Upper lobe of left lung (tissue), 4 donors: ENCODE measurements at regions not wholly inside any gene's neighbourhood (a gene's known extent, or its start where the extent isn't known, plus 50 kb on each side); places are given as distances from the start of the nearest gene placed in this dataset.

ENCODE experiments used
- POLR2A ChIP-seq, 4 donors: fragments of 450-650 bp; IDR thresholded peaks; one replicate each; pipeline ENCODE4 v1.5.1; 2016 to 2017; ENCODE audit warnings: antibody characterized with exemption in 4 of 4, mild to moderate bottlenecking in 2 of 4
- TF ChIP-seq, protein P1 (sequence below), 6 experiments: fragments of 450-650 bp in 4 of 6; fragments of 200-600 bp in 2 of 6; sonication (generic) in 2 of 6; IDR thresholded peaks; one replicate each; pipeline ENCODE4 v1.5.1; 2016 to 2019; ENCODE audit warnings: antibody characterized with exemption in 6 of 6

DNA sequence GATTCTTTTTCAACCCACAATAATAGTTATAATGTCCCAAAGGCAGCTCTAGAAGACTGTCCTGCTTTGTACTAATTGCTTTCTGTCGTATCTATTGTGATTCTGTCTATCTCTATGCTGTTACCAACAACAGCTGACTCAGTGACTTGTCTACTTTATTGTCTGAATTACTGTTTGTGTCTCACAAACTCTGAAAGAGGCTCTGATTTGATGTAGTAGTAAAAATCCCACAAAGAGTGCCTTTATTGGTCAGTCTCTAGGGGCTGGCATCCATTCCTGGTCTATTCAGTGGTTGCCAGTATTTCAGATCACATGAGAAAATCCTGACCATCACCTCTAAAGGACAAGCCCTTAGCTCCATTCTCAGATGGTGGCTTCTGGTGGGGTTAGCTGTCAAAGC is 254.2 kb downstream of the NSUN3 start:
- TF ChIP-seq, protein P1, sequence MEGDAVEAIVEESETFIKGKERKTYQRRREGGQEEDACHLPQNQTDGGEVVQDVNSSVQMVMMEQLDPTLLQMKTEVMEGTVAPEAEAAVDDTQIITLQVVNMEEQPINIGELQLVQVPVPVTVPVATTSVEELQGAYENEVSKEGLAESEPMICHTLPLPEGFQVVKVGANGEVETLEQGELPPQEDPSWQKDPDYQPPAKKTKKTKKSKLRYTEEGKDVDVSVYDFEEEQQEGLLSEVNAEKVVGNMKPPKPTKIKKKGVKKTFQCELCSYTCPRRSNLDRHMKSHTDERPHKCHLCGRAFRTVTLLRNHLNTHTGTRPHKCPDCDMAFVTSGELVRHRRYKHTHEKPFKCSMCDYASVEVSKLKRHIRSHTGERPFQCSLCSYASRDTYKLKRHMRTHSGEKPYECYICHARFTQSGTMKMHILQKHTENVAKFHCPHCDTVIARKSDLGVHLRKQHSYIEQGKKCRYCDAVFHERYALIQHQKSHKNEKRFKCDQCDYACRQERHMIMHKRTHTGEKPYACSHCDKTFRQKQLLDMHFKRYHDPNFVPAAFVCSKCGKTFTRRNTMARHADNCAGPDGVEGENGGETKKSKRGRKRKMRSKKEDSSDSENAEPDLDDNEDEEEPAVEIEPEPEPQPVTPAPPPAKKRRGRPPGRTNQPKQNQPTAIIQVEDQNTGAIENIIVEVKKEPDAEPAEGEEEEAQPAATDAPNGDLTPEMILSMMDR (IDR thresholded peaks at IDR 0.05) = no peak
- TF ChIP-seq POLR2A (IDR thresholded peaks at IDR 0.05) = no peak
